ENCODE measurements at regions not wholly inside any gene's neighbourhood (a gene's known extent, or its start where the extent isn't known, plus 50 kb on each side); places are given as distances from the start of the nearest gene placed in this dataset.
"Not testable (repeated sequence)": the region's sequence is repeated elsewhere in the genome, so short reads cannot be mapped to it uniquely, and the experiment has no call there.

DNA sequence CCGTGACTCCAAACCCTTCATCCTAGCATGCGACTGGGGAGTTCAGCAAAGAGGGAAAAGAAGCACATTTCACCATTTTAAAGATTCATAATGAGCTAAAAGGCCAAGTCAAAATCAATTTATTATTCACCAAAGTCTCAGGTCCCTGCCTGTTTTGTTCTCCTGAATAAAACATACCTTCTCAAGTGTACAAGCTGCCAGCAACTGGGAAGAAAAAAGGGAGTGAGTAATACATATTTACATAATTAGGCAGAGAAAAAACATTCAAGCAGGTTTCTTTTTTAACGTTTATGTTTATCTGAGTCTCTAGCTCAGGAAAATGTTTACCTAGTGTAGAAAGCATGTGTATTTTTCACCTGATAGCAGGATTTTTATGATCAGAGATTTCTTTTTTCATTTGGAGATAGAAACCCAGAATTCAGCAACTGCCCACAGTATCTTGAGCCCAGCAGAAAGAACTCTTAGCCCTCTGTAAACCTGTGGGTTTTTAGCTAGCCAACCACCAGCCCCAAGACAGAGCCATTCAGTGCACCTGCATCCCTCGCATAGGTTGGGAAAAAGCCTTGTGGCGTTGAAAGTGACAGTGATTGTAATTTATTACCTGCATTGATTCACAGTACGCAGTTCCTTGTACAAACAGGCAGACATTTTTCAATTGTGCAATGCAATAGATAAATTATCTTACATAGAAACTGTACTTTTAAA lies 117.9 kb upstream of the GRIA1 start:
- H3K27ac Mint-ChIP-seq (ENCODE audit: unreplicated experiment) = no peak overlapping the region
- no peaks in the 10 kb centered on the region for H3K4me1 Mint-ChIP-seq (ENCODE audit: unreplicated experiment)
- no peak for DNase-seq (ENCODE audit: low spot score)
- H3K9me3 Mint-ChIP-seq (ENCODE audit: unreplicated experiment) = no peaks in the 10 kb centered on the region
- H3K36me3 Mint-ChIP-seq (ENCODE audit: low read depth, unreplicated experiment) = no peaks in the 10 kb centered on the region
- peaks cover 2% of the 10 kb centered on the region for H3K27me3 Mint-ChIP-seq (ENCODE audit: unreplicated experiment)
- TF ChIP-seq, protein P1, sequence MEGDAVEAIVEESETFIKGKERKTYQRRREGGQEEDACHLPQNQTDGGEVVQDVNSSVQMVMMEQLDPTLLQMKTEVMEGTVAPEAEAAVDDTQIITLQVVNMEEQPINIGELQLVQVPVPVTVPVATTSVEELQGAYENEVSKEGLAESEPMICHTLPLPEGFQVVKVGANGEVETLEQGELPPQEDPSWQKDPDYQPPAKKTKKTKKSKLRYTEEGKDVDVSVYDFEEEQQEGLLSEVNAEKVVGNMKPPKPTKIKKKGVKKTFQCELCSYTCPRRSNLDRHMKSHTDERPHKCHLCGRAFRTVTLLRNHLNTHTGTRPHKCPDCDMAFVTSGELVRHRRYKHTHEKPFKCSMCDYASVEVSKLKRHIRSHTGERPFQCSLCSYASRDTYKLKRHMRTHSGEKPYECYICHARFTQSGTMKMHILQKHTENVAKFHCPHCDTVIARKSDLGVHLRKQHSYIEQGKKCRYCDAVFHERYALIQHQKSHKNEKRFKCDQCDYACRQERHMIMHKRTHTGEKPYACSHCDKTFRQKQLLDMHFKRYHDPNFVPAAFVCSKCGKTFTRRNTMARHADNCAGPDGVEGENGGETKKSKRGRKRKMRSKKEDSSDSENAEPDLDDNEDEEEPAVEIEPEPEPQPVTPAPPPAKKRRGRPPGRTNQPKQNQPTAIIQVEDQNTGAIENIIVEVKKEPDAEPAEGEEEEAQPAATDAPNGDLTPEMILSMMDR (IDR thresholded peaks at IDR 0.05; ENCODE audit: unreplicated experiment) = no peak
- no peak overlapping the region for H3K4me3 Mint-ChIP-seq (ENCODE audit: unreplicated experiment)

DNA sequence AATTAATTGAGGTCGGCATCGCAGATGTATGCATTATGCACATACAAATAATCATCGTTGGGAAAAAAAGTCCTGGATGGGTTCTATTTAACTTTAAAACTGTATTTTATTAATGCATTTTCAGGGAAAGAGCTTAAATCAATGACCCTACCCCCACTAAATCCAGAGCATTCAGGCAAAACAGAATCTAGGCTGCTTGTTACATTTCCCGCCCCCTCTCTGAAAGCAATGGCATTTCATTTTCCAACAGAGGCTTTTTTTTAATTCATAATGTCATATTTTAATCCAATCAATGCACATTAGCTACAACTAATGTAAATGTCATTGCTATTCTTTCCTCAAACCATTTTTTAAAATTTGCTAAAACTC lies 117.4 kb upstream of the GRIA1 start:
- Mint-ChIP-seq H3K27ac (ENCODE audit: unreplicated experiment) (no peak overlapping the region), H3K4me3 (ENCODE audit: unreplicated experiment) (no peak overlapping the region), H3K36me3 (ENCODE audit: low read depth, unreplicated experiment) (no peaks in the 10 kb centered on the region), H3K27me3 (ENCODE audit: unreplicated experiment) (peaks cover 2% of the 10 kb centered on the region), H3K4me1 (ENCODE audit: unreplicated experiment) (no peaks in the 10 kb centered on the region), H3K9me3 (ENCODE audit: unreplicated experiment) (no peaks in the 10 kb centered on the region)
- TF ChIP-seq, protein P1 (IDR thresholded peaks at IDR 0.05; ENCODE audit: unreplicated experiment) = no peak
- DNase-seq (ENCODE audit: low spot score) = no peak

DNA sequence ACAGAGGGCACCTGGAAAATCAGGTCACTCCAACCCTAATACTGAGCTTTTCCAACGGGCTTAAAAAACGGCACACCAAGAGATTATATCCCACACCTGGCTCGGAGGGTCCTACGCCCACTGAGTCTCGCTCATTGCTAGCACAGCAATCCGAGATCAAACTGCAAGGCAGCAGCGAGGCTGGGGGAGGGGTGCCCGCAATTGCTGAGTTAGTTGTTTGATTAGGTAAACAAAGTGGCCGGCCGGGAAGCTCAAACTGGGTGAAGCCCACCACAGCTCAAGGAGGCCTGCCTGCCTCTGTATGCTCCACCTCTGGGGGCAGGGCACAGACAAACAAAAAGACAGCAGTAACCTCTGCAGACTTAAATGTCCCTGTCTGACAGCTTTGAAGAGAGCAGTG lies 108.8 kb upstream of the GRIA1 start:
- not testable (repeated sequence) for H3K27me3 Mint-ChIP-seq (ENCODE audit: unreplicated experiment); DNase-seq (ENCODE audit: low spot score); H3K27ac Mint-ChIP-seq (ENCODE audit: unreplicated experiment); H3K9me3 Mint-ChIP-seq (ENCODE audit: unreplicated experiment); H3K4me3 Mint-ChIP-seq (ENCODE audit: unreplicated experiment); H3K4me1 Mint-ChIP-seq (ENCODE audit: unreplicated experiment); H3K36me3 Mint-ChIP-seq (ENCODE audit: low read depth, unreplicated experiment)

DNA sequence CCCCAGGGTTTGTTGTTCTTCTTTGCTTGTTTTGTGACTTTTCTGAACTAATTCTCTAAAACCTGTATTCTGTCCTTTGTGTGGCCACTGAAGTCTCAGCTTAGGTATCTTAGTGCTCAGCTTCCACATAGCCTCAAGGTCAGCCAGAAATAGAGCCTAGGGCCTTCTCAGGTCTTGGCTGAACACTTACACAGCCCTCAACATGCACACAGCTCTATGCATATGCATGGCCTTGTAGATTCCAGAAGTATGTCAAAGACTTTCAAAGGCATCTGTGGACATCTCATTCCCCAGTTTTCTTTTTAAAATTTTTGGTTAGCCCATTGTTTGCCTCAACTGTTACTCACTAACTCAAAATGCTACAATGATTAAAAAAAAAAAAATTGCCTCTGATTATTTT lies 99.9 kb upstream of the GRIA1 start:
- Mint-ChIP-seq H3K4me3 (ENCODE audit: unreplicated experiment) (no peak overlapping the region), H3K27ac (ENCODE audit: unreplicated experiment) (no peak overlapping the region), H3K9me3 (ENCODE audit: unreplicated experiment) (no peaks in the 10 kb centered on the region), H3K36me3 (ENCODE audit: low read depth, unreplicated experiment) (no peaks in the 10 kb centered on the region), H3K4me1 (ENCODE audit: unreplicated experiment) (no peaks in the 10 kb centered on the region), H3K27me3 (ENCODE audit: unreplicated experiment) (no peaks in the 10 kb centered on the region)
- TF ChIP-seq, protein P1 (IDR thresholded peaks at IDR 0.05; ENCODE audit: unreplicated experiment) = no peak
- no peak for DNase-seq (ENCODE audit: low spot score)

DNA sequence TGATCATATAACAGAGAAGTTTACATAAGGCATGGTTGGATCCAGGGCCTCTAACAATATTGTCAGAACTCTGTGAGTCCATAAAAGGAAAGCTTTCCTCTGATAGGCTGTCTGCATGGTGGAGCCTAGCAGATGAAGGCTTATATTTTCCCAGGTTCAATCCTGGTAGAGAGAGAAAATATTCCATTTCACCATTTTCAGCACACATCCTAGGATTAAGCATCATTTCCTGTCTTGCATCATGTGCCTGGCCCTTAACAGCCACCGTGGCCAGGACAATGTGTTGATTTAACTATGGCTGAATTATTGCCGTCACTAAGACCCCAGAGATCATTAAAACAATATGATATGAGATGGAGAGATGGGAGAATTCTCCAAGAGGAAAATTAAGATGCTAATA lies 90.9 kb upstream of the GRIA1 start:
- no peak for DNase-seq (ENCODE audit: low spot score)
- H3K9me3 Mint-ChIP-seq (ENCODE audit: unreplicated experiment) = no peaks in the 10 kb centered on the region
- H3K27me3 Mint-ChIP-seq (ENCODE audit: unreplicated experiment) = no peaks in the 10 kb centered on the region
- H3K27ac Mint-ChIP-seq (ENCODE audit: unreplicated experiment) = no peak overlapping the region
- H3K4me3 Mint-ChIP-seq (ENCODE audit: unreplicated experiment) = no peak overlapping the region
- H3K36me3 Mint-ChIP-seq (ENCODE audit: low read depth, unreplicated experiment) = no peaks in the 10 kb centered on the region
- TF ChIP-seq, protein P1 (IDR thresholded peaks at IDR 0.05; ENCODE audit: unreplicated experiment) = no peak
- no peaks in the 10 kb centered on the region for H3K4me1 Mint-ChIP-seq (ENCODE audit: unreplicated experiment)
